GM10266 (cell line): ENCODE measurements at regions not wholly inside any gene's neighbourhood (a gene's known extent, or its start where the extent isn't known, plus 50 kb on each side); places are given as distances from the start of the nearest gene placed in this dataset.

Source experiments
- DNase-seq: peaks from one replicate; pipeline ENCODE4 v3.0.0; 2012; ENCODE audit errors: extremely low spot score
- CTCF ChIP-seq: IDR thresholded peaks from 2 replicates; pipeline ENCODE4 v1.5.1; 2012; ENCODE audit warnings: mild to moderate bottlenecking, low read depth; ENCODE audit not compliant: control insufficient read depth, insufficient read depth; ENCODE audit errors: missing control alignments

DNA sequence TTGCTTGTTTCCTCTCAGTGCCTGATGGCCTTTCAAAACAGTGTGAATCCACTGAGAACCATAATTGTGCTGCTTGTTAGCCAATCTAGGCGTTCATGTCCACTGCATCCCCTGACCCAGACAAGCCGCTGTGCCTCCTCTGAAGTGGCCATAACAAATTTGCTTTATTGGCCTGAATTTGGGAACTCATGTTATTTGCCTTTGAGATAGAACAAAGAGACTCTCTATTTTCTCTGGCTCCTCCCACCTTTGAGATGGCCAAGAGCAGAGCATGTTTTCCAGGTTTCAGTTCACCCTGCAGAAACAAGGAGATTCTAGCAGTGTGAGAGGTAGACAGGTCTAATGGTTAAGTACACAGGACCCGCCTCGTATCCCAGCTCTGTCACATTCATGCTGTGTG is 723.9 kb downstream of the MED13L start:
- no peak for TF ChIP-seq CTCF
- DNase-seq = no peak

DNA sequence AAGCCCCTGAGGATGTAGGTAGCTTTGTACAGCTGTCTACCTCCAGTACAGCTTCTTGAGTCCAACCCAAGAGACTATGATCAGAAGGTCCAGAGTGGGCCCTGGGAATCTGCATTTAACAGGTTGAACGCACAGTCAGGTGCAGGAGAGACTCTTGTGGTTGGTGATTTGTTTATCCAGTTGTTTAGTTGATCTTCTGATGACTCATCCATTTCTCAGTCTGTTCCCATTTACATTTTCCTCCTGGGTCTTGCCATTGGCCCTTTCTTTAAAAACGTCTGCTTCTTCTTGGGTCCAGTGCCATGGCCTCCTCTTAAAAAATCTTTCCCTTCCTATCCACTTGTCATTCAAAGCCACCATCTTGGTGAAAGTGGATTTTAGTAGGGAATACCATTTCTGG is 734.2 kb downstream of the MED13L start:
- no peak for TF ChIP-seq CTCF
- DNase-seq = no peak

DNA sequence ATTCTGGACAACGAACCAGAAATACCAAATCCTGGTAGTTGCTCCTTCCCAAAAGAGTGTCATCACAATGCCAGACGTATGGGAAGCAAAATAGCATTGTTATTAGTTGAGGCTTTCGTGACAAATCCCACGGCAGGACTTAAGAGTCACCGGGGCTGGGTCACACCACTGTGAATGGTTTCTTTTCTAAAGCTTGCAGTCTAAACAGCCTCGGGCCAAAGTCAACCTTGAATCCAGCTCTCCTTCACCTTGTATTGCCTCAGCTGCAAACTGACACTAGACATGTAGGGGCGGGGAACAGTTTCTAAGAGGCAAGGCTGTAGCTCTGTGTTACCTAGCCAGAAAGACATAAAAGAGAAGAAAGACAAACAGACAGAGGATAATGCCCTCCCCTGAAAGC is 734.8 kb downstream of the MED13L start:
- TF ChIP-seq CTCF = no peak
- no peak for DNase-seq

DNA sequence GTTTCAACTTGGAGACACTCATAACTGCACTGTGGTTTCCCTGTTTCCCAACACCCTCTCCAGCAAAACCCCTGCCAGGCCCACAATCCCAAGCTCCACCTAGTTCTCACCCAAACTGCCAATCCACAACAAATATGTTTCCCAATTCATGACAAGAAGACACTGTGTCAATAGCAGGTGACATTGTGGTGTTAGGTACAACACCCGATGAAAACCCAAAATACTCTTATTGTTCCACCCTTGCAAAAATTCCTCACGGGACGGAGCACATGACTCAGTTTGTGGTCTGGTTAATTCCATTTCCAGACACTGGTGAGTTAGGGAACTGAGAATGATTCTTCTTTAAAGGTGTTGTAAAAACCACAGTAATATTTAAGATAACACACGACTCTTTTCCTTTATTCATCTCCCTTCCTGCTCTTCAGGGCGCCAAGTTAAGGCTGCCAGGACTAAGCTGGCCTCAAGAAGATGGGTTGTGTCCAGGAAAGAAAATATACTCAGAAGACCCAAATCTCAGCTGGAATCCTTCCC is 735.5 kb downstream of the MED13L start:
- TF ChIP-seq CTCF = no peak
- no peak for DNase-seq

- no peak for DNase-seq
- TF ChIP-seq CTCF = no peak
These were observed 749.0 kb downstream of the MED13L start for GRCh38 chr12:115528466-115528865.

DNA sequence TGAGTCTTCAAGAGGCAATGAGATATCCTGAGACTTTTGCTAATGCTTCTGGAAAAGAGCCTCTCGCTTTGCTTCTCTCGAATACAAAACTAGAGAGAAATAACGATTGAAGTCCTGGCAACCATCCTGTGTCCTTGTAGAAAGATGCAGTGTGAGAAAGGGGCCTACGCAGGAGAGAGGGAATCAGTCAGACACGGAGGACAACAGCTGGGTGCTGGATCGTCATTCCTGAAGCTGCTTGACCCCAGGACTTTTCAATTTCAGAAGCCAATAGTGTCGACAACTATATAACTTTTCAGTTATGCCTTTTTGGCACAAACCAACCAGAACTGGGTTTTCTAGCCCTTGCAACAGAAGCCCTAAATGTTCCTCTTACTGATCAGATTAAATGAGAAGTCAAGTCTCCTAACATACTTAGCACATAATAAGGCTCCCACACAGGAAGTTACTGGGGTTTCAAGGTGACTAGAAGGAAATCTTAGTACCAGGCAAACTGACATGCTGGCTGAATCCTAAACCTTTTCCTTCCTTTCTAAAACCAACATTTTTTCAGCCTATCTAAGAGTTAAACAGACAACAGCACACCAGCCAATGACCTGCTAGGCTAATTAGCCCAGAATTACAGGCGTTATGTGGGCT is 755.6 kb downstream of the MED13L start:
- no peak for DNase-seq
- no peak for TF ChIP-seq CTCF

GRCh38 chr12:115519887-115520286 is 757.6 kb downstream of the MED13L start:
- no peak for TF ChIP-seq CTCF
- no peak for DNase-seq
